ENCODE measurements at regions not wholly inside any gene's neighbourhood (a gene's known extent, or its start where the extent isn't known, plus 50 kb on each side); places are given as distances from the start of the nearest gene placed in this dataset.

DNA sequence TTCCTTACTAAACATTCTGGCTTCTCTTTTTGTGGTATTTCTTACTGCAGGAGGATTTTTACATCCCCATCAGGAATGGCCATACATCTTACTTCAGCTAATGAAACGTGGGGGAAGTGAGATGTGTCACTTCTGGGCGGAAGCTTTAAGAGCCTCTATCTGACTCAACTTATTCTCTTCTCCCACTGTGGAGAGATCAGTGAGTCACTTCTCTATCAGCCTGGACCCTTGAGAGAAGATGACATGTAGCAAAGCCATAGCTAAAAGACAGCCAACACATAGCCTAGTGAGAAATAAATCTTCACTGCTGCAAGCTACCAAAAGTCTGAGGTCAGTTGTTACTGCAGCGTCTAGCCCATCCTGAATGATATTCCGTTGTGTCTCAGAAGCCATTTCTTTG lies 1066.7 kb upstream of the RBFOX1 start:
- no peak for DNase-seq (ENCODE audit: low read depth in 4 of 4, low spot score in 2 of 4)

DNA sequence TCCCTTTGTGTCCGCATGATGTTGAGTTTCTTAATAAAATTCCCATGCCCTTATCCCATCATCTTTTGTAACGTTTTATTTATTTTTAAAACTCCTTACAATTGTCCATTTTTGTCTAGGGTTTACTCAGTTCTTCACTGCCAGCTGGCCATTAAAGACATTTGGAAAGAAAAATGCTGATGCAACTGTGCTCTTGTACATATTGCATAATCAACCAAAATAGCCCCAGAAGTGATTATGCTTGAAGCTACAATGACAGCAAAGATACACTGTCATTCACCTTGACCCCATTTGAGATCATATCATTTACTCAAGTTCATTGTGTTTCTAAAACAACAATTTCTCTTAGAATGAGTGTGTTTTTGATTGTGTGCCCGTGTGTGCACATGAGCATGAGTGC lies 1074.6 kb upstream of the RBFOX1 start:
- DNase-seq (ENCODE audit: low read depth in 4 of 4, low spot score in 2 of 4), result no peak

DNA sequence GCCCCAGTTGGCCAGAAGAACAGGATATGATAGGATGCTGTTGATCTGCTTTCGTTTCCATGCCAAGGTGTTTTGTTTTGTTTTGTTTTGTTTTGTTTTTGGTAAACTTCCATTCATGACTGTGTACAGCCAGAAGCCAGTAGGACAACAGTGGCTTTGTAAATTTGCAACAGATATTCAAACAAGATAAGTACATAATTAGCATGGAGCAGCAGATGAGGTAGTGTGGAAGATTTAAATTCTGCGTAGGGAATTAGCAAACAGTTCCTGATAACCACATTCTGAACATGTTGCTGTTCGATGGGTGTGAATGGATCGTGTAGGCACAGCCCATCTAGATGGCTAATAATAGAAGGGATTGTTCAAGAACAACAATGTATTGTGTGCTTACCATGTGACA lies 1080.1 kb upstream of the RBFOX1 start:
- DNase-seq (ENCODE audit: low read depth in 4 of 4, low spot score in 2 of 4), result no peak

DNA sequence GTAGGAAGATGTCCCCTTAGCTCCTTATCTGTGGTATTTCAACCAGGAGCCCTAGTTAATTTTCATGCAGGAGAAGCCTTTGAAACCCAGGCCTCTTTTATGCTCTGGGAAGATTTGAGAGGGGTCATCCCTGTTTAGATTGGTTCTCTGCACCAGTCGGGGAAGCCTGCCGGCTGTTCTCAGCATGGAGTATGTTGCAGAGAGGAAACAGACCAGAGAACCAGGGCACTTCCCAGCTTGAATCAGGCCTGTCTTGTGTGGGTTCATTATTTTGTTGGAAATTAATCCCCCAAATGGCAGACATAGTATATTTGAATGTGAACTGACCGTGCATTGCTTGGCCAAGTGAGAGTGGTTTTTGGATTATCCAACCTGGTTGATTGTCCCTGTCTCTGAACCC lies 1082.1 kb upstream of the RBFOX1 start:
- DNase-seq (ENCODE audit: low read depth in 4 of 4, low spot score in 2 of 4), result no peak

DNA sequence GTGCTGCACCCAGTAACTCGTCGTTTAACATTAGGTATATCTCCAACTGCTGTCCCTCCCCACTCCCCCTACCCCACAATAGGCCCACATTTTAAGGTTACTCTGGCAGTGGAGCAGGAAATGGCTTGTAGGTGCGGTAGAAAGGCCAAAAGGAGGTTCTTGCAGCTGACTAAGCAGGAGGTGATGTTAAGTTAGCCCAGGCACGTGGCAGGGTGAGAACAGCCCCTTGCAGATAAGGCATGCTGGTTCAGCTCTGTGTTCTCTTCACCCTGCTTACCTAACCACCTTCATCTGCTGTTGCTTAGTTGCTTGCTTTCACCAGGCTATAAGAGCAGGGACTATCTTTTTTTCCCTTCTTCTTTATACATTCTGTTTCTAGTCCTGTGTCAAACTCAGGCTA lies 1082.8 kb upstream of the RBFOX1 start:
- no peak for DNase-seq (ENCODE audit: low read depth in 4 of 4, low spot score in 2 of 4)

DNA sequence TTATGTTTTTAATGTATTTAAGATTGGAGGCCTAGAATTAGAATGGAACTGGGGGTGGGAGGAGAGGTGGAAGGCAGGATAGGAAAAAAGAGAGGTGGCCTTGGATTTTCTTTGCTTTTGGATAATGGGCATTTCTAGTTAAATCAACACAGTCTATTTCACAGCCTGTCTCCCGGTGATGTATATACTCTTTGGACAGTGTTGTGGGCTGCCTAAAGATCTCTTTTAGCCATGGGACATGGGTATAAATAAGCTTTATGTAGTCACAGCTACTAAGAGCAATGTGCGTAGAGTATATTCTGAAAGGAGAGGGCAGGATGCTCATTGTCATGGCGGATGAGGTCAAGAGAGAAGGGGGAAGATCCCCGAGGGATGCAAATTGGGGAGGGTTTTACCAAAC lies 1084.4 kb upstream of the RBFOX1 start:
- DNase-seq (ENCODE audit: low read depth in 4 of 4, low spot score in 2 of 4), result no peak

DNA sequence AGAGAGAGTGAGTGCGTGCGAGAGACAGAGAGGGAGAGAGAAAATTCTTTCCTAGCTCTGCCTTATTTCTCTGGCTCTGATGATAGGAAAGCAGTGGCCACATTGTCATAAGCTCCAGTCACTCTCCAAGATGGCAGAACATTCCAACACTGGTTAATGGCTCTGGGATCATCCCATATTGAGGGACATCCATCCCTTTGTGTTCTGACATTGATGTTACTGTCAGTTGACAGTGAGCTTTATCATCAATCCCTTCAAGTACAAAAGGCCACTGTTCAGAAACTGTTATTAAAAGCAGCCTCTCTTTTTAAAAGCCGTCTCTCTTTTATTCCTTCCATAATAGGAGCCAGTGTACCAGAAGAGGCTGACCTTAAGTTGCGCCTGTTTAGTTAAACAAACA lies 1084.9 kb upstream of the RBFOX1 start:
- DNase-seq (ENCODE audit: low read depth in 4 of 4, low spot score in 2 of 4), result no peak

DNA sequence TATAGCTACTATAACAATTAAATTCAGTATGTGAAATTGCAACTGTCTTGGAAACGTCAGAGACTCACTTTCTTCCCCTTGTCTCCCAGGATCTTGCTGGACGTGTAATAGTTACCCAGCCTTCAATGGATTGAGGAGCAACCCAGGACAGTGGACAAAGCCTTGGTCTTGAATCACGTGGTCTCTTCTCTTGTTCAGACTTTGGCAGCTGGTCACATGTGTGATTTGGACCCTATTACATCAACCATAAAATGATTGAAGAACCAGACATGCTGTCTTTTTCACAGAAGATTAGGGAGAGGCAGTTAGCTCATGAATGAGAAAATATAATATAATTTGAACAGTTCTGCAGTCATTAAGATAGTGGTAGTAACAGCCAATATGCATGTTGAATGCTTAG lies 1085.5 kb upstream of the RBFOX1 start:
- DNase-seq (ENCODE audit: low read depth in 4 of 4, low spot score in 2 of 4), result no peak

DNA sequence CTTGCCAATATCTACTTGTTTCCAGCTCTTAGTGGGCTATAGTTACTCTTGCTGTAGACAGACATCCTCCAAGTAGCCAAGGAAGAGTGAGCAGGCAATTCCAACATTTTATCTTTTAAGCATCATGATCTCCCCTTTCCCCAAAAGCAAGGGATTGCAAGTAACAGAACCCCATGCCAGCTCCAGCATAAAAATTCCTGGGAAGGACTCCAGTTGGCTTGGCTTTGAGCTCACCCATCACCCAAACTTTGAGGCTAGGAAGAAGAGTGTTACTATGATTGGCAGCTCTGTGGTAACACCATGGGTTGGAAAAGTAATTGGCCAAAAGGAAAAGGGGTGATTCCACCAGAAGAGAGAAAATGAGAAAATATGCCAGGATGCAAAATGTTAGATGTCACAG lies 1086.4 kb upstream of the RBFOX1 start:
- DNase-seq (ENCODE audit: low read depth in 4 of 4, low spot score in 2 of 4), result no peak

DNA sequence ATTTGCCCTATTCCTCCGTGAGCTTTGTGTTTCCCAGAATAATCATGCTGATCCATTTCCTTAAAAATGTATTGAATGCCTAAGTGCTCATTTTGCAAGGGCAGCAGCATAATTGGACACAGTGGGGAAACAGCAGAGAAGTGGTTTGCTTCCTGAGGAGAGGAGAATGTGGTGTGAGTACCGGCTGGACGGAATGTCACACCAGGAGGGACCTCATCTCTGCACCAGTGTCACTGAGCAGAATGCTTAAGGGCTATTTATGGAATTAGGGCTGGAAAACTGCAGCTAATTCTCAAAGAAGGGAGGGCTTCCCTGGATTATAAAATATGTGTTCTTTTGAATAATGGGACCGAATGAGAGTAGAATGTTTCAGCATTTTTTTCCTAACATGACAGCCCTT lies 1100.6 kb upstream of the RBFOX1 start:
- DNase-seq (ENCODE audit: low read depth in 4 of 4, low spot score in 2 of 4), result no peak

DNA sequence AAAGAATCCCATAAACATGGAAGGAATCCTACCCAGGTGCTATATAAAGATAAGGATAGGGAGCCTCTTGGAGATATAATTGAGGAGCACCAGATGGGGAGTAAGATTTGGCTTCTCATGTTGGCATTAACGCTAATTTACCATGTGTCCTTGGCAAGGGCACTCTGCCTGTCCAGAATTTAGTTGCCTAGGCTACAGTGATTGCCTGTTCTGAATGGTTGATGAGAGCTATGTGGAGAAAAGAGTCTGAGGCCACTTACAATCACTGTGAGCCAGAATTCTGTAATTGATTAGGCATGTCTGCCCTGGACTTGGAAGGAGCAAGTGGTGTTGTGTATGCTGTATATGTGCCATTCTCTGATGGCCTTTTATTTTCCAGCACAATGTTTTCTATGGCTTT lies 1101.2 kb upstream of the RBFOX1 start:
- no peak for DNase-seq (ENCODE audit: low read depth in 4 of 4, low spot score in 2 of 4)

DNA sequence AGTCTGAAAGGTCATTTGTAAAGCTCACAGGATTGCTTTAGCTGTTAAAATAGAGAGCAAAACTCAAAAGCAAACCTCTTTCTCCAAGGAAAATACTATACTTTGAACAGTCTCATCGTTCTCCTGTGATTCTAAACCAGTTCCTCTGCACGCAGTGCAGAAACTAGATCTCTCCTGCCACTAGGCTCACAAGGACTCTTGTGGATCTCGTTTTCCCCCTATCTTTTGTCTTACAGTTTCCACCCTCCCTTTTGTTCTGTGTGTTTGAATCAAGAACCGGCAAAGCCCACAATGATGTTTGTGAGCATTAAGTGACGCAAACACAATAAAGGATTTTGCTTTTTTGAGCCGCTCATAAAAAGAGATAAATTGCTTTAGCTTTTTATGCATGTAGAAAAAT lies 1103.5 kb upstream of the RBFOX1 start:
- DNase-seq (ENCODE audit: low read depth in 4 of 4, low spot score in 2 of 4), result no peak

DNA sequence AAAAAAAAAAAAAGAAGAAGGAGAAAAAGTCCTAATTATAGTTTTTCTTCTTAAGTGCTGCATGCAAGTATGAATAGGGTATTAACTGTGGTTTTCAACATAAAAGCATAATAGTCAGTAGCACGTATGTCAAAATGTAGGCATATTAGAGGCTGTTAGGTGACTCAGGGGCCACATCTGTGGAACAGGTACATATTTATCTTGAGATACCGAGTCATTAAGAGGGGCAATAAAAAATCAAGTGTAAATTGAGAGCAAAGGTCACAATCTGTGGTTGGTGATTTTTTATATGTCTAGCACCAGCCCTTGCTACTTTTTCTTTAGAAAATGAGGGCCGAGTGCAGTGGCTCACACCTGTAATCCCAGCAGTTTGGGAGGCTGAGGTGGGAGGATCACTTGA lies 1113.8 kb upstream of the RBFOX1 start:
- DNase-seq (ENCODE audit: low read depth in 4 of 4, low spot score in 2 of 4), result no peak

DNA sequence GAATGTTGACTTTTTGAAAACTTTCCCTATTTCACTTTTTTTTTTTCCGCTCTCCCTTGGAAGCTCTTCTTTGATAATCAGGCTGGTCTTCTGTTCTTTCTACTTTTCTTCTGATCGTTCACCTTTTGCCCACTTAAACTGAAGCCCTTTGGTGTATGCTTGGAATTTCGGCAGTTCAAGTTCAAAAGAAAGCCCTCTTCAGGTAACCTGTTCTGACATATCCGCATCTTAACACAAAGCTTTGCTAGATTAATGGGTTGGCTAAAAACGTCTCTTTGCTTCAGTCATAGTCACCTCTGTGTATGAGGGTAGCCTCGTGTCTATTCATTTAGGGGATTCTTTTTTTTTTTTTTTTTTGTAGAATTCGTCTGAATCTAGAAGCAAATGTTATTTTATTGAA lies 1115.8 kb upstream of the RBFOX1 start:
- no peak for DNase-seq (ENCODE audit: low read depth in 4 of 4, low spot score in 2 of 4)

DNA sequence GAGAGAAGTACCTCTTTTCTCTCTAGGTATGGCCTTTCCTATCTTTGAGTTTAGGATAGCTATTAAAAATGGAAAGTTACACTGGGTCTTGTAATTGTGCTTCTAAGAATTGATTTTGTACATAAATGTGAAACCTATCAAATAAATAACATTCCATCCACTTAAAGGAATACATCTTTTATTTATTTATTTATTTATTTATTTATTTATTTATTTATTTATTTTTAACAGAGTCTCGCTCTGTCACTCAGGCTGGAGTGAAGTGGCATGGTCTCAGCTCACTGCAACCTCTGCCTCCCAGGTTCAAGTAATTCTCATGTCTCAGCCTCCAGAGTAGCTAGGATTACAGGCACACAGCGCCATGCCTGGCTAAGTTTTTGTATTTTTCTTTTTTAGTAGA lies 1114.0 kb upstream of the EEF2KMT start:
- no peak for DNase-seq (ENCODE audit: low read depth in 4 of 4, low spot score in 2 of 4)

DNA sequence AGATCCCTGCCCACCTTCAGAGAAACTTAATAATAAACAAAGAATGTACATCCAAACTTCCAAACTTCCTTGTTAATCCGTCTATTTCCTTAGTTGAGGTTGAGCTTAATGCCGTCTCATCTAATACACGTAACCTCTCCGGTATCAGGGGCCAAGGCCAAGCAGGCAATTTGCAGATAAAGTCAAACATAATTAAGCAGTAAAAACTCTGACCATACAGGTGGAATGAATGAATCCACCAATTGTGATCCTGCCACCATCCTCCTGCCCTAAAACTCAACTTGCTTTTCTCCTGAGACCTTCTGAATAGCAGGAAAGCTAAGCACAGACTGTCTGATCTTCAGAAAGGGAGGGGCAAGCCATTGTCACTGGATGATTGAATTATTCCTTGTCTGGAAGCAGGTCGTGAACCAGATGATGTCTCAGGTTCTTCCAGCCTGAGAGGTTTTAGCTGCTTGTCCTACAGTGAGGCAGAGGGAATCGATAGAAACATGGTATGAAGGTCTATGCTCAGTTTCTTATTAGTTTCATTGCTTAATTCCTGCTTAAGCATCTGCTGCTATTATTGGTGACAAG lies 1111.8 kb upstream of the EEF2KMT start:
- no peak for DNase-seq (ENCODE audit: low read depth in 4 of 4, low spot score in 2 of 4)

DNA sequence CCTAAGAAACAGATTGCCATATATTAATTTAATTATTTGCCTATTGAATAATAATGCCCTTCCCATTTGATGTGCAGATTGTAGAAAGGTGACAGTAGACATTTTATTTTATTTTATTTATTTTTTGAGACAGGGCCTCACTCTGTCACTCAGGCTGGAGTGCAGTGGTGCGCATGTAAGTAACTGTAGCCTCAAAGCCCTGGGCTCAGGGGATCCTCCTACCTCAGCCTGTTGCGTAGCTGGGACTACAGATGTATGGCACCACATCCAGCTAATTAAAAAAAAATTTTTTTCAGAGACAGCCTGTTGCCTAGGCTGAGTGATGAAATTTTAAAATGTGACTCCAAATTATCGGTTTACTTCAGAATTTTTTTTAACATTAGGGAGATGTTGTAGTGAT lies 1110.0 kb upstream of the EEF2KMT start:
- DNase-seq (ENCODE audit: low read depth in 4 of 4, low spot score in 2 of 4), result no peak

DNA sequence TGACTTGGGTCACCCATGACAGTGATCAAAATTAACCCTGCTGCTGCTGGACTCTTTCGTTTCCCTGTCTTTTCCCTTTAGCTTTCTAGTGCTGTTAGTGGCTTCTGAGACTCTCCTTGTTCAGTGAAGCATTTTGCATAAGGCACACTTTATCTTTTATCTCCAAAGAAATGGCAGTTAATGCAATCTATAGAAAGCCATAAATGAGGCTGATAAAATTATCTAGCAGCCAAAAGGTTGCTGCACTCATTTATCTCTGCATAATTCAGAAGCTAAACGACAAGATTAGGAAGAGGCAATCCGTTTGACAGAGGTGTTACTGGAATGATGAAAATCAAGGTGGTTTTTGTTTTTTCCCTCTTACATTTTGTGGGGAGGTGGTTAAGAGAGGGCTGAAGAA lies 1109.5 kb upstream of the EEF2KMT start:
- no peak for DNase-seq (ENCODE audit: low read depth in 4 of 4, low spot score in 2 of 4)

DNA sequence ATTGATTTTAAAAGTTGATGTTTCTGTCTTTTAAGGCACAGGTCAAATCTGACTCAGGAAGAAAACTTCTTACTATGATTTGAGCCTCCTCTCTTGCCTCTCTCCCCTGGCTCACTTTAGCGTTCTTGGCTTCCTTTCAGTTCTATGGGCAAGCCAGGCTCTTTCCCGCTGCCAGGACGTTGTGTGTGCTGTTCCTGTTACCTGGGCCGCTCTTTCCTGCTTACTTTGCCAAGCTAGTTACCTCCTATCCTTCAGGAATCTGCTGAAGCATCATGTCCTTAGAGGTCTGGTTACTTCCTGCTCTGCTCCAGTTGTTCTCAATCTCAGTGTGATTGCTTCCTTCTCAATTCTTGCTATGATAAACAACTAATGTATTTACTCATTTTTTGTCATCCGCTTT lies 1108.5 kb upstream of the EEF2KMT start:
- no peak for DNase-seq (ENCODE audit: low read depth in 4 of 4, low spot score in 2 of 4)

DNA sequence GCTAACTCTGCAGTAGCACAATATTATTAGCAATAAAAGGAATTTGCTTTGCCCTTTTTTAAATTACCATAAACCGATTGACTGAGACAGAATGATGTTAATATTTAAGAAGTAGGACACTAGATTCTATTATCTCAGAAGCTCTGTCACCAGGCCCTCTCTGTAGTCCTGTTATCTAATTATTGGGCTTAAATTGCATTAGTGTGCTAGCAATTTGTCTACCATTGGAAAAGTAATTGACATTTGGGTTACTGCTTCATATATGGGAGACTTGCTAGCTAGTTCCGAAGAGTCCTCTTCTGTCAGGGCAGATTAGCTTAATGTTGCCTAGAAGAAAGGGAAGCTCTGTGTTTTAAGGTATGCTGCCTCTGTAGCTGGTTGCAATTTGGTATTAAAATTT lies 1107.3 kb upstream of the EEF2KMT start:
- no peak for DNase-seq (ENCODE audit: low read depth in 4 of 4, low spot score in 2 of 4)

DNA sequence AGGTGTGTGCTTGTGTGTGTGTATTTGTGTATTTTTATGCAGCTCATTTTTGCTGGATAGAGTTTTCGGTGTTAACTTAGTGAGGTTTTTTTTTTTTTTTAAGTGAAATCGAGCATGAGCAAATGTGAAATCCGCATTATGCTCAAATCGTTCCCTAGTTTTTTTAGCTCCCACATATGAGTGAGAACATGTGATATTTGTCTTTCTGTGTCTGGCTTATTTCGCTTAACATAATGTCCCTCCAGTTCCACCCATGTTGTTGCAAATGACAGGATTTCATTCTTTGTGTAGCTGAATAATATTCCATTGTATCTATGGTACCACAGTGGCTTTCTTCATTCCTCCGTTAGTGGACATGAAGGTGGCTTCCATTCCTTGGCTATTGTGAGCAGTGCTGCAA lies 1103.3 kb upstream of the EEF2KMT start:
- no peak for DNase-seq (ENCODE audit: low read depth in 4 of 4, low spot score in 2 of 4)

DNA sequence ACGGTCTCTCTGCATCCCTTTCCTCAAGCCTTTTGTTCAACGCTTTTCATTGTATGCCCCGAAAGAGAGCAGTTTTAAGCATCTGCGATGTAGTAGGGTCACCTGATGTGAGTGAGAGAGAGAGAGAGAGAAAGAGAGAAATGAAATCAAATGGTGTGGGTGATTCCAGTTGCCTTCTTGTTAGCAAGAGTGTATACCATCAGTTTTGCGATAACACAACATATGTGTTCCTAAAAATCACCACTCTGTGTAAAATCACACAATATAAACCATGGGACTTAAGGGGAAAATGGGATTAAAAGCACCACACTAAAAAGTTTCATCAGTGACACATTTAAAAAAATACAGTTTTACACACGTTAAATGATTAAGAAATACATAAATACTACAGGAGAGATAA lies 1102.7 kb upstream of the EEF2KMT start:
- no peak for DNase-seq (ENCODE audit: low read depth in 4 of 4, low spot score in 2 of 4)

DNA sequence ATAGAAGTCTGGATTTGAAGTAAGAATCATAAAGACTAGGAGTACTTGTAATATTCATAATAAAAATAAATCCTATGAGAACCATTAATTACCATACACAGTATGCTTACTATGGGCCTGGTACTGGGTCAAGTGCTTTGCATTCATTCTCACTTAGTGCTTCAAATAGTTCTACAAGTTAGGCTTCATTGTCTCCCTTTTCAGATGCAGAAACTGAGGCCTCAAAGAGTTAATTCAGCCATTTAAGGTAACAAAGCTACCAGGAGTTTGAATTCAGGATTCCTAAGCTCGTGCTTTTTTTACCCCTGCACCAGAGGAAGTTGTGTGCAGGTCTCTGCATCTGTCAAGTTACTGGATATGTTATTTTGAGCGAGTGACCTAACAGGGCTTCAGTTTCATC lies 1098.4 kb upstream of the EEF2KMT start:
- no peak for DNase-seq (ENCODE audit: low read depth in 4 of 4, low spot score in 2 of 4)

DNA sequence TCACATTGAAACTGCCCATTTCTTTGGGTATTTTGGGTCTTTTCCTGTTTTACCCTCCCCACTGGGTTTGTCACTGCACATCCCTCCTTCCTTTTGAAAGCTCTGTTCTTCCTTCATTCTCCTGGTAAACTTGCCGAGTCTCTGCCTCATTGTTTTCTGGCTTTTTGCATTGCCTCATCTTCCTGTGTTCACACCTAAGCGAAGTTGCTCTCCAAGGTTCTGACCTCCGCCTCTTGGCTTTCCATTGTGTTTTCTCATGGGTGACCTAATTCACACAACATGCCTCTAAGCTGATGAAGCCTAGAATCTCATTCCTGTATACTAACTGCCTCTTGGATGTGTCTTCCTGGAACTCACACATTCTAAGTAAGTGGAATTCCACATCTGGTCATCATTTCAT lies 1096.1 kb upstream of the EEF2KMT start:
- DNase-seq (ENCODE audit: low read depth in 4 of 4, low spot score in 2 of 4), result peak; percentile 40 to 75 (median 50)

Data from left renal cortex interstitium (tissue), 4 donors.